ENCODE measurements at regions not wholly inside any gene's neighbourhood (a gene's known extent, or its start where the extent isn't known, plus 50 kb on each side); places are given as distances from the start of the nearest gene placed in this dataset.

- ChIA-PET RAD21 (ENCODE audit: low non-redundant PET in 1 of 2, low total read pairs in 2 of 2, uncharacterized antibody in 2 of 2, unreplicated experiment in 2 of 2) (no interaction called here), POLR2A (no interaction called here), CTCF (no interaction called here)
- H3K79me2 ChIP-seq (ENCODE audit: insufficient read depth, low read length): no peaks in the 10 kb centered on the region
- H3K27me3 ChIP-seq (ENCODE audit: insufficient read depth, low read length): no peaks in the 10 kb centered on the region
- no peaks in the 10 kb centered on the region for H3K36me3 ChIP-seq (ENCODE audit: control insufficient read depth in 1 of 2, insufficient read depth in 2 of 2, low read length in 2 of 2)
- H3K9ac ChIP-seq (ENCODE audit: low read length): no peak overlapping the region
- no peak for TF ChIP-seq ZFX (IDR thresholded peaks at IDR 0.05)
- no peak for TF ChIP-seq ELF1 (IDR thresholded peaks at IDR 0.05; ENCODE audit: borderline replicate concordance, low read depth)
- no peak for TF ChIP-seq CEBPB (IDR thresholded peaks at IDR 0.05; ENCODE audit: low read depth)
- no peak for TF ChIP-seq EZH2 (IDR thresholded peaks at IDR 0.05)
- no peak for TF ChIP-seq EGR1 (IDR thresholded peaks at IDR 0.05; ENCODE audit: low read depth)
- no peak for TF ChIP-seq JUND (IDR thresholded peaks at IDR 0.05)
- TF ChIP-seq SRF (IDR thresholded peaks at IDR 0.05; ENCODE audit: low read depth): no peak
- no peak for TF ChIP-seq ZNF274 (IDR thresholded peaks at IDR 0.05; ENCODE audit: low read depth, low read length)
- no peak for TF ChIP-seq SP1 (IDR thresholded peaks at IDR 0.05; ENCODE audit: low read depth)
- TF ChIP-seq CBX3 (IDR thresholded peaks at IDR 0.05; ENCODE audit: low read depth): no peak
- no peaks in the 10 kb centered on the region for H3K4me1 ChIP-seq (ENCODE audit: control insufficient read depth in 1 of 2, insufficient read depth in 2 of 2, low read length in 2 of 2)
- no peak overlapping the region for H3K27ac ChIP-seq (ENCODE audit: low read depth, low read length)
- no TSS peak for BruUV-seq (replicated peaks)
- ATAC-seq (no peak), DNase-seq (ENCODE audit: low read depth, low spot score) (no peak)
- H4K20me1 ChIP-seq (ENCODE audit: insufficient read depth): no peaks in the 10 kb centered on the region
- no peaks in the 10 kb centered on the region for H3K9me3 ChIP-seq (ENCODE audit: control insufficient read depth in 1 of 2, insufficient read depth in 1 of 2, low read depth in 1 of 2, low read length in 2 of 2)
- H3K4me3 ChIP-seq (replicated peaks in 1 of 2; ENCODE audit: low read depth in 1 of 2, low read length in 2 of 2): no peak overlapping the region
- no peak overlapping the region for H2AFZ ChIP-seq (ENCODE audit: low read depth, low read length, poor library complexity, severe bottlenecking)
- no peak overlapping the region for H3K4me2 ChIP-seq (ENCODE audit: low read length)
- intact Hi-C loops (cut with micrococcal nuclease): no loop called here
- no peaks in the 10 kb centered on the region for H3K9me2 ChIP-seq (ENCODE audit: insufficient read depth)
These were observed 598.0 kb upstream of the NOX3 start for GRCh38 chr6:156053626-156054025.

GRCh38 chr6:156046841-156047449, 591.3 kb upstream of the NOX3 start:
- Histone ChIP-seq H3K36me3 (ENCODE audit: control insufficient read depth in 1 of 2, insufficient read depth in 2 of 2, low read length in 2 of 2) (no peaks in the 10 kb centered on the region), H3K4me3 (replicated peaks in 1 of 2; ENCODE audit: low read depth in 1 of 2, low read length in 2 of 2) (no peak overlapping the region), H3K4me2 (ENCODE audit: low read length) (no peak overlapping the region), H3K4me1 (ENCODE audit: control insufficient read depth in 1 of 2, insufficient read depth in 2 of 2, low read length in 2 of 2) (no peaks in the 10 kb centered on the region), H3K79me2 (ENCODE audit: insufficient read depth, low read length) (no peaks in the 10 kb centered on the region), H3K9me2 (ENCODE audit: insufficient read depth) (no peaks in the 10 kb centered on the region), H2AFZ (ENCODE audit: low read depth, low read length, poor library complexity, severe bottlenecking) (no peak overlapping the region), H4K20me1 (ENCODE audit: insufficient read depth) (no peaks in the 10 kb centered on the region; the same call in 1 of the 2 replicates), H3K9ac (ENCODE audit: low read length) (no peak overlapping the region), H3K9me3 (ENCODE audit: control insufficient read depth in 1 of 2, insufficient read depth in 1 of 2, low read depth in 1 of 2, low read length in 2 of 2) (no peaks in the 10 kb centered on the region), H3K27me3 (ENCODE audit: insufficient read depth, low read length) (no peaks in the 10 kb centered on the region), H3K27ac (ENCODE audit: low read depth, low read length) (no peak overlapping the region)
- intact Hi-C loops (cut with micrococcal nuclease): no loop called here
- no peak for ATAC-seq
- ChIA-PET RAD21 (ENCODE audit: low non-redundant PET in 1 of 2, low total read pairs in 2 of 2, uncharacterized antibody in 2 of 2, unreplicated experiment in 2 of 2) (no interaction called here), CTCF (no interaction called here), POLR2A (no interaction called here)
- DNase-seq (ENCODE audit: low read depth, low spot score): no peak
- BruUV-seq (replicated peaks): no TSS peak
- no peak for TF ChIP-seq CEBPB (IDR thresholded peaks at IDR 0.05; ENCODE audit: low read depth)
- TF ChIP-seq ATF3 (IDR thresholded peaks at IDR 0.05): no peak
- no peak for TF ChIP-seq CBX3 (IDR thresholded peaks at IDR 0.05; ENCODE audit: low read depth)
- TF ChIP-seq, protein P1, sequence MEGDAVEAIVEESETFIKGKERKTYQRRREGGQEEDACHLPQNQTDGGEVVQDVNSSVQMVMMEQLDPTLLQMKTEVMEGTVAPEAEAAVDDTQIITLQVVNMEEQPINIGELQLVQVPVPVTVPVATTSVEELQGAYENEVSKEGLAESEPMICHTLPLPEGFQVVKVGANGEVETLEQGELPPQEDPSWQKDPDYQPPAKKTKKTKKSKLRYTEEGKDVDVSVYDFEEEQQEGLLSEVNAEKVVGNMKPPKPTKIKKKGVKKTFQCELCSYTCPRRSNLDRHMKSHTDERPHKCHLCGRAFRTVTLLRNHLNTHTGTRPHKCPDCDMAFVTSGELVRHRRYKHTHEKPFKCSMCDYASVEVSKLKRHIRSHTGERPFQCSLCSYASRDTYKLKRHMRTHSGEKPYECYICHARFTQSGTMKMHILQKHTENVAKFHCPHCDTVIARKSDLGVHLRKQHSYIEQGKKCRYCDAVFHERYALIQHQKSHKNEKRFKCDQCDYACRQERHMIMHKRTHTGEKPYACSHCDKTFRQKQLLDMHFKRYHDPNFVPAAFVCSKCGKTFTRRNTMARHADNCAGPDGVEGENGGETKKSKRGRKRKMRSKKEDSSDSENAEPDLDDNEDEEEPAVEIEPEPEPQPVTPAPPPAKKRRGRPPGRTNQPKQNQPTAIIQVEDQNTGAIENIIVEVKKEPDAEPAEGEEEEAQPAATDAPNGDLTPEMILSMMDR (IDR thresholded peaks at IDR 0.05 in 2 of 3, conservative IDR thresholded peaks at IDR 0.05 in 1 of 3; ENCODE audit: borderline replicate concordance in 1 of 3, insufficient read depth in 1 of 3, low read depth in 2 of 3, low read length in 2 of 3): no peak
- no peak for TF ChIP-seq ELF1 (IDR thresholded peaks at IDR 0.05; ENCODE audit: borderline replicate concordance, low read depth)
- TF ChIP-seq FOSL1 (IDR thresholded peaks at IDR 0.05; ENCODE audit: low read depth): no peak
- TF ChIP-seq SRF (IDR thresholded peaks at IDR 0.05; ENCODE audit: low read depth): no peak
- TF ChIP-seq, protein P2, sequence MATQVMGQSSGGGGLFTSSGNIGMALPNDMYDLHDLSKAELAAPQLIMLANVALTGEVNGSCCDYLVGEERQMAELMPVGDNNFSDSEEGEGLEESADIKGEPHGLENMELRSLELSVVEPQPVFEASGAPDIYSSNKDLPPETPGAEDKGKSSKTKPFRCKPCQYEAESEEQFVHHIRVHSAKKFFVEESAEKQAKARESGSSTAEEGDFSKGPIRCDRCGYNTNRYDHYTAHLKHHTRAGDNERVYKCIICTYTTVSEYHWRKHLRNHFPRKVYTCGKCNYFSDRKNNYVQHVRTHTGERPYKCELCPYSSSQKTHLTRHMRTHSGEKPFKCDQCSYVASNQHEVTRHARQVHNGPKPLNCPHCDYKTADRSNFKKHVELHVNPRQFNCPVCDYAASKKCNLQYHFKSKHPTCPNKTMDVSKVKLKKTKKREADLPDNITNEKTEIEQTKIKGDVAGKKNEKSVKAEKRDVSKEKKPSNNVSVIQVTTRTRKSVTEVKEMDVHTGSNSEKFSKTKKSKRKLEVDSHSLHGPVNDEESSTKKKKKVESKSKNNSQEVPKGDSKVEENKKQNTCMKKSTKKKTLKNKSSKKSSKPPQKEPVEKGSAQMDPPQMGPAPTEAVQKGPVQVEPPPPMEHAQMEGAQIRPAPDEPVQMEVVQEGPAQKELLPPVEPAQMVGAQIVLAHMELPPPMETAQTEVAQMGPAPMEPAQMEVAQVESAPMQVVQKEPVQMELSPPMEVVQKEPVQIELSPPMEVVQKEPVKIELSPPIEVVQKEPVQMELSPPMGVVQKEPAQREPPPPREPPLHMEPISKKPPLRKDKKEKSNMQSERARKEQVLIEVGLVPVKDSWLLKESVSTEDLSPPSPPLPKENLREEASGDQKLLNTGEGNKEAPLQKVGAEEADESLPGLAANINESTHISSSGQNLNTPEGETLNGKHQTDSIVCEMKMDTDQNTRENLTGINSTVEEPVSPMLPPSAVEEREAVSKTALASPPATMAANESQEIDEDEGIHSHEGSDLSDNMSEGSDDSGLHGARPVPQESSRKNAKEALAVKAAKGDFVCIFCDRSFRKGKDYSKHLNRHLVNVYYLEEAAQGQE (IDR thresholded peaks at IDR 0.05; ENCODE audit: low read depth): no peak
- TF ChIP-seq JUND (IDR thresholded peaks at IDR 0.05): no peak
